ENCODE measurements at regions not wholly inside any gene's neighbourhood (a gene's known extent, or its start where the extent isn't known, plus 50 kb on each side); places are given as distances from the start of the nearest gene placed in this dataset.

DNA sequence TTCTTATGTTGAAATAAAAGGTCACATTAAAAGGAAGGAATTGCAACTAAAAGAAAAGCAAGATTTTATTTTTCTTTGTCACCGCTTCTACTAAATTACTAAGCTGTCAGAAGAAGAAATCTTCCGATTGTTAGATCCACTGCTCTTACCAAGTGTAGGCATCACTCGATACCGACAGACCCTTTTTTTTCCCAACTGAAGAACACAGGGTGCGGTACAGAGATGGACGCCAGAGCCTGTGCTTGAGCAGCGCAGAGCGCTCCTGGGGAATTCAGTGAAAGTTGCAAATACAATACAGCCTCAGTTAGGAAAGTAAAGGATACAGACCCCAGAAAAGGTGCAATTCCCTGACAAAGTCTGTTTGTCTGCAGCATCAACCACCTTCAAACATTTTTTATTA, 94.9 kb upstream of the WDR17 start:
- TF ChIP-seq, protein P1, sequence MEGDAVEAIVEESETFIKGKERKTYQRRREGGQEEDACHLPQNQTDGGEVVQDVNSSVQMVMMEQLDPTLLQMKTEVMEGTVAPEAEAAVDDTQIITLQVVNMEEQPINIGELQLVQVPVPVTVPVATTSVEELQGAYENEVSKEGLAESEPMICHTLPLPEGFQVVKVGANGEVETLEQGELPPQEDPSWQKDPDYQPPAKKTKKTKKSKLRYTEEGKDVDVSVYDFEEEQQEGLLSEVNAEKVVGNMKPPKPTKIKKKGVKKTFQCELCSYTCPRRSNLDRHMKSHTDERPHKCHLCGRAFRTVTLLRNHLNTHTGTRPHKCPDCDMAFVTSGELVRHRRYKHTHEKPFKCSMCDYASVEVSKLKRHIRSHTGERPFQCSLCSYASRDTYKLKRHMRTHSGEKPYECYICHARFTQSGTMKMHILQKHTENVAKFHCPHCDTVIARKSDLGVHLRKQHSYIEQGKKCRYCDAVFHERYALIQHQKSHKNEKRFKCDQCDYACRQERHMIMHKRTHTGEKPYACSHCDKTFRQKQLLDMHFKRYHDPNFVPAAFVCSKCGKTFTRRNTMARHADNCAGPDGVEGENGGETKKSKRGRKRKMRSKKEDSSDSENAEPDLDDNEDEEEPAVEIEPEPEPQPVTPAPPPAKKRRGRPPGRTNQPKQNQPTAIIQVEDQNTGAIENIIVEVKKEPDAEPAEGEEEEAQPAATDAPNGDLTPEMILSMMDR (conservative IDR thresholded peaks at IDR 0.05 in 1 of 2, IDR thresholded peaks at IDR 0.05 in 1 of 2; ENCODE audit: extremely low read depth in 1 of 2, insufficient read depth in 1 of 2, low read depth in 1 of 2, low read length in 2 of 2), result no peak
- TF ChIP-seq EZH2 (IDR thresholded peaks at IDR 0.05; ENCODE audit: borderline replicate concordance, low read length), result no peak

Data from mammary epithelial cell (primary cell).